Spinal cord (tissue), 9 donors: ENCODE measurements at regions not wholly inside any gene's neighbourhood (a gene's known extent, or its start where the extent isn't known, plus 50 kb on each side); places are given as distances from the start of the nearest gene placed in this dataset.
"Not testable (repeated sequence)": the region's sequence is repeated elsewhere in the genome, so short reads cannot be mapped to it uniquely, and the experiment has no call there.

Experiments
- DNase-seq, 6 donors: peaks; one replicate each; pipeline versions ENCODE4 v3.0.0 to v3.0.0-alpha.2; 2013 to 2015; ENCODE audit warnings: low spot score in 6 of 6, low read depth in 4 of 6
- H3K27ac ChIP-seq: one replicate; pipeline ENCODE4 v1.5.1; 2013; ENCODE audit warnings: low read depth, low read length, control low read depth
- H3K27me3 ChIP-seq: one replicate; pipeline ENCODE4 v1.6.1; 2013; ENCODE audit warnings: low read length; ENCODE audit not compliant: control insufficient read depth, insufficient read depth
- H3K36me3 ChIP-seq: one replicate; pipeline ENCODE4 v1.6.1; 2013; ENCODE audit warnings: low read length; ENCODE audit not compliant: control insufficient read depth, insufficient read depth
- H3K4me1 ChIP-seq: one replicate; pipeline ENCODE4 v1.6.1; 2013; ENCODE audit warnings: low read length; ENCODE audit not compliant: control insufficient read depth, insufficient read depth
- H3K4me3 ChIP-seq: one replicate; pipeline ENCODE4 v1.5.1; 2013; ENCODE audit warnings: low read depth, low read length, control low read depth
- H3K9me3 ChIP-seq: one replicate; pipeline ENCODE4 v1.6.1; 2013; ENCODE audit warnings: low read length; ENCODE audit not compliant: control insufficient read depth, insufficient read depth
- WGBS: methylation state at CpG from one replicate; pipeline ENCODE4 v1.1.5; 2013; ENCODE audit warnings: missing lambda C conversion rate; ENCODE audit not compliant: insufficient coverage; 5-methylcytosine and 5-hydroxymethylcytosine counted together
- donor health status: healthy.

DNA sequence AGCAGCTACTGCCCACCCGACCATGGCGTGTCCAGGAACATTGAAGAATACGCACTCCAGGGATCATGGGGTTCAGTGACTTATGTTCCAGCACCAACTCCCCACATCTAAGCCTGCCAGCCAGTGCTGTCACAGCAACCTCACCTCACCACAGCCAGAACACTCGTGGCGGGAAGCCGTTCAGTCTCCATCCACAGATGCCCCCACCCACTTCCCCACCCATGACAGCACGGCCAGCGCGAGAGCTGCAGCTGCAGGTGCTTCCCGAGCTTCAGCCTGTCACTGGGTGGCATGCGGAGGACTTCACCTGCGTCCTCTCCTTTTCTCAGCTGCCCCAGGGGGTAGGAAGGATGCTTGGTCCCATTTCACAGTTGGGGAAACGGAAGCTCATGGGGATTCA lies 50.3 kb downstream of the RBFOX3 start:
- Histone ChIP-seq H3K9me3 (no peaks in the 10 kb centered on the region), H3K27me3 (no peaks in the 10 kb centered on the region), H3K27ac (no peak overlapping the region), H3K4me1 (peaks cover 35% of the 10 kb centered on the region), H3K4me3 (no peak overlapping the region), H3K36me3 (peaks cover 3% of the 10 kb centered on the region)
- DNase-seq: no peak
- 81% methylated on average over 9 of the region's 13 CpGs for WGBS

DNA sequence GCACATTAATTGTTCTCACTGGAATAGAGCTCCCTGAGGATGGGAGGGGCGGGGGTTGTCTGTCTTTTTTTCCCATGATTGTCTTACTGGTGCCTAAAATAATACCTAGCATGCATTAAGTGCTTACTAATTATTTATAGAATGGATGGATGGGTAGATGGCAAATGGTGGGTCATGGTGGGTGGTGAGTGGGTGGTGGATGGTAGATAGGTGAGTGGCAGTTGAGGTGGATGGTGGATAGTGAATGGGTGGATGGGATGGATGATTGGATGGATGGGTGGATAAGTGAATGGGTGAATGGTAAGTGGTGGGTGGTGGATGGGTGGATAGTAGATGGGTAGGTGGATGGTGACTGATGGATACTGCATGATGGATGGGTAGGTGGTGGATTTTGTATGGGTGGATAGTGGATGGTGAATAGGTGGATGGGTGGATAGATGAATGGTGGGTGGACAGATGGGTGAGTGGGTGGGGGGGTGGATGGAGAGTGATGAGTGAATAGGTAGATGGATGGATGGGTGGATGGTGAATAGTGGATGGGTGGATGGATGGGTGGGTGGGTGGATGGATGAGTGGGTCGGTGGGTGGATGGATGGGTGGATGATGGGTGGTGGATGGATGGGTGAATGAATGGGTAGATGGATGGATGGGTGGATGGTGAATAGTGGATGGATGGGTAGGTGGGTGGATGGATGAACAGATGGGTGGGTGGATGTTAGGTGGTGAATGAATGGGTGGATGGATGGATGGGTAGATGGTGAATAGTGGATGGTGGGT lies 51.6 kb downstream of the RBFOX3 start:
- Histone ChIP-seq H3K4me1 (peaks cover 35% of the 10 kb centered on the region), H3K27ac (no peak overlapping the region), H3K36me3 (peaks cover 3% of the 10 kb centered on the region), H3K4me3 (no peak overlapping the region), H3K27me3 (no peaks in the 10 kb centered on the region), H3K9me3 (no peaks in the 10 kb centered on the region)
- WGBS: 94% methylated on average over 1 of the region's 2 CpGs
- no peak for DNase-seq

DNA sequence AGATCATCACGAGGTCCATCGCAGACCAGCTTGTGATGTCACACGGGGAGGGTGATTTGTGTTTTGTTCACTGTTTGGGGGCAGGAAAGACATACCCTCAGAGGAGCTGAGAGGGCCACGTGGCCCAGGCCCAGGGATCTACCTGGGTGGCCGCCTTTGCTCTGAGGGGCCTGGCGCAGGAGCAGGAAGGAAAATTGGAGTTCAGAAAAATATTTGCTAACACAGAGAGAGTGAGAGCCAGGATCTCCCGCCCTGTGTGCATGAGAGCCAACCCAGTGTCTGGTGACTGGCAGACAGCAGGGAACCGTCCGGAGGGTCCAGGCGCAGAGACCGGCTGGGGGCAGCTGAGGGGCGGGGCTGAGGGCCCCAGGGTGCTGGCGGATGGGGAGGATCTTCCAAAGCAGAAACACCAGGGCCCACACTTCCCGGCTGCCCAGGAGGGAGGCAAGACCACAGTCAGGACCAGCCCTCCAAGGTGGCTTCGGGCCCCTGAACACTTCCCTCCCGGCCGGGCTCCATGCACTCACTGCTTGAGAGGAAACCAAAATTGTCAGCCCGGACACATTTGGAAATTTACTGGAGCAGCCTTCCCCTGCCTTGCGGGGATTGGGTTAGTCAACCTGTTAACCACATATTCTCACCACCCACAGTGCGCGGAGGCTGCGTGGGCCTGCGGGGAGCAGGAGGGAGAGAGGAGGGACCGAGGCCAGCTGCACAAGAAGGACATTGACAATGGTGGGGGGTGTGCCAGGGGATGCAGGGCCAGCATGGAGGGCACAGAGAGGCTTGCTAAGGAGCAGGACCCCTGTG lies 52.6 kb downstream of the RBFOX3 start:
- Histone ChIP-seq H3K4me3 (no peak overlapping the region), H3K36me3 (peaks cover 3% of the 10 kb centered on the region), H3K27me3 (no peaks in the 10 kb centered on the region), H3K4me1 (peaks cover 35% of the 10 kb centered on the region), H3K27ac (no peak overlapping the region), H3K9me3 (no peaks in the 10 kb centered on the region)
- no peak for DNase-seq
- WGBS: 51% methylated on average over 18 of the region's 24 CpGs

DNA sequence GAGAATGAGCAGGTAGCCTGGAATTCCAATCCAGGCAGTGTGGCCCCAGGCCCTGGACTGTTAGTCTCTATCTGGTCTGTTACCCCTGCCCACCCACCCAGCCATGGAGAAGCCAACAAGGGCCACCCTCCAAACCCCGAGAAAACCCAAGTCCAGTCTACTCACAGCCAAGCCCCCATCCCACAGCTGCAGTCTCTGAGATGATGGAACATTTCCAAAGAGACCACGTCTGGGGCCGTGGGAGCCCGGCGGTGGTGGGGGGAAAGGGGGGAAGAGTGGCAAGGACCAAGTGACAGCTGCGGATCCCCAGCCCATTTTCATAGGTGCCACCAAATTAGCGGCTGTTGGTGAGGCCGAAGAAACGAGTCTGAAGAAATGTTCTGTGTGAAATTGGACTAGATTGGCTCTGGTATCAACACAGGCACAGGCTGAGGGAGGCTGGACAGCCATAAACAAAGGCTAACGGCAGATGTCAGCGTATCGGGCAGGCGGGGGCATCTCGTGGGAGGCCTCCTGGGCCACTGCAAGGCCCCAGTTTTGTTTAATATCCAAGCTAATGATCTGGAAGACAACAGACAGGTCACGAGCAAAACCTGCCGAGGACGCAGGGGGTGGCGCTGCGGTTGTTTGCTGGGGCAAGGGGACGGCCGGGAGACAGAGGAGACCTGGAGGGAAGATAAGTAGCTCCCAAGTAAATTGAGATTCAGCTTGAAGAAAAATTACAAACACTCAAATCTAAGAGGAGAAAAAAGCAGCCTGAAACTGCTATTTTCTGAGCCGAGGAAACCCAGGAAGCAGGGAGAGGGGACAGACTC lies 53.4 kb downstream of the RBFOX3 start:
- Histone ChIP-seq H3K27ac (no peak overlapping the region), H3K27me3 (no peaks in the 10 kb centered on the region), H3K4me3 (no peak overlapping the region), H3K36me3 (peaks cover 3% of the 10 kb centered on the region), H3K4me1 (peaks cover 30% of the 10 kb centered on the region), H3K9me3 (no peaks in the 10 kb centered on the region)
- WGBS: 42% methylated on average over 17 of the region's 22 CpGs
- peak in 1 of 6 donors; percentile 25 for DNase-seq

DNA sequence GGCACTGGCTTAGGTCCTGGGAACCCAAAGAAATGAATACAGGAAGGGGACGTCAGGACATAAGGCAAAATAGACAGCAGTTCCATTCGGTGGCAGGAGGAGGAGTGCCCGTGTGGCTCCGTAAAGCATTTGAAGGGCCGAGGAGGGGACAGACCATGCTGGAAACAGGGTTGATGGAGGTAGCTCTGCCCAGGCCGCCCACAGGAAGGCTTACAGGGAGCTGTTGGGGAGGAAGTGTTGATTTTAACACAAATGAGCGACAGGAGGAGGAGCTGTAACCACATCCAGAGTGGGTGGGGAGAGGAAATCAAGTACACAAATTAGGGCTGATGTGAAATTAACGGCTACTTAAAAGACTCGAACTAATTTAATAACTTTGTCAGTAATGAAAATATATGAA lies 54.6 kb downstream of the RBFOX3 start:
- H3K36me3 ChIP-seq: peaks cover under 1% of the 10 kb centered on the region
- DNase-seq: no peak
- no peaks in the 10 kb centered on the region for H3K27me3 ChIP-seq
- peaks cover 19% of the 10 kb centered on the region for H3K4me1 ChIP-seq
- WGBS: 86% methylated on average over 7 of the region's 9 CpGs
- H3K9me3 ChIP-seq: no peaks in the 10 kb centered on the region
- no peak overlapping the region for H3K27ac ChIP-seq
- no peak overlapping the region for H3K4me3 ChIP-seq

DNA sequence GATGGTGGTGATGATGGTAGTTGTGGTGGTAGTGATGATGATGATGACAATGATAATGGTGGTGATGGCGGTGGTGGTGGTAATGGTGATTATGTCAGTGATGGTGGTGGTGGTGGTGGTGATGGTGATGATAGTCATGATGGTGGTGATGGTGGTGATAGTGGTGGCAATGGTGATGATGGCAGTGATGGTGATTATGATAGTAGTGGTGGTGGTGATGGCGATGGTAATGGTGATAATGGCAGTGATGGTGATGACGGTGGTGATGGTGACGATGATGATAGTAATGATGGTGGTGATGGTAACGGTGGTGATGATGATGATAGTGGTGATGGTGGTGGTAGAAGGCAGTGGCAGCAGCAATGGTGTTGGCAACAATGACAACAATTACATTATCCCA lies 55.3 kb downstream of the RBFOX3 start:
- no peak overlapping the region for H3K27ac ChIP-seq
- no peak for DNase-seq
- no peaks in the 10 kb centered on the region for H3K27me3 ChIP-seq
- H3K36me3 ChIP-seq: no peaks in the 10 kb centered on the region
- H3K4me3 ChIP-seq: no peak overlapping the region
- no peaks in the 10 kb centered on the region for H3K9me3 ChIP-seq
- 89% methylated on average over 3 of the region's 5 CpGs for WGBS
- peaks cover 17% of the 10 kb centered on the region for H3K4me1 ChIP-seq

DNA sequence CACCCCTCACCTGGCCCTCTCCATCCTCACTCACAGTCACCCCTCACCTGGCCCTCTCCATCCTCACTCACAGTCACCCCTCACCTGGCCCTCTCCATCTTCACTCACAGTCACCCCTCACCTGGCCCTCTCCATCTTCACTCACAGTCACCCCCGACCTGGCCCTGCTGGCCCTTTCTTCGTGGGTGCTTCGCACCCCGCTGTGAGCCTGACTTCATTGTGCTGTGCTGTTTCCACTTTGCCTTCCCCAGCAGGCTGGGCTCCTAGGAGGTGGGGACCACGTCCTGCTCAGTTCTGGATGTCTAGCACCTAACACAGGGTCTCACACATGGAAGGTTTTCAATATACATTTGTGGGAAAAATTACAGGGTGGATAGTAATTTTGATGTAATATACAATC lies 56.5 kb downstream of the RBFOX3 start:
- not testable (repeated sequence) for H3K27me3 ChIP-seq, DNase-seq, H3K9me3 ChIP-seq, H3K36me3 ChIP-seq, H3K4me3 ChIP-seq, H3K27ac ChIP-seq
- 95% methylated on average over 3 of the region's 5 CpGs for WGBS
- peaks cover 24% of the 10 kb centered on the region for H3K4me1 ChIP-seq

DNA sequence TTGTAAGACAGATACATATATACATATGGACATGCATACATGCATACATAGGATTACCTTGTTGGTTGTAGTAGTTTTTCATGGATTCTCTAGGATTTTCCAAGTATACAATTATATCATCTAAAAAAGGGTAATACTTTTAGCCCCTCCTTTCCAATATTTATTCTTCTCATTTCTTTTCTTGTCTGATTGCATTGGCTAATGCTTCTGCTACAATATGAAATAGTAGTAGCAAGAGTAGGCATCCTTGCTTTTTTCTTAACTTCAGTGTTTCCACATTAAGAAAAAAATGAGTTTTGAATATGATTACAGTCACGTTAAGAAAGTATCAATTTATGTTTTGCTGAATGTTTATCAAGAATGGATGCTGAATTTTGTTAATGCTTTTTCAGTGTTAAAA lies 58.0 kb downstream of the RBFOX3 start:
- Histone ChIP-seq H3K4me1 (peaks cover 21% of the 10 kb centered on the region), H3K9me3 (no peaks in the 10 kb centered on the region), H3K27ac (no peak overlapping the region), H3K4me3 (no peak overlapping the region), H3K27me3 (no peaks in the 10 kb centered on the region), H3K36me3 (peaks cover 6% of the 10 kb centered on the region)
- no peak for DNase-seq
- no CpG with 5 or more reads among the region's 1 CpG for WGBS

DNA sequence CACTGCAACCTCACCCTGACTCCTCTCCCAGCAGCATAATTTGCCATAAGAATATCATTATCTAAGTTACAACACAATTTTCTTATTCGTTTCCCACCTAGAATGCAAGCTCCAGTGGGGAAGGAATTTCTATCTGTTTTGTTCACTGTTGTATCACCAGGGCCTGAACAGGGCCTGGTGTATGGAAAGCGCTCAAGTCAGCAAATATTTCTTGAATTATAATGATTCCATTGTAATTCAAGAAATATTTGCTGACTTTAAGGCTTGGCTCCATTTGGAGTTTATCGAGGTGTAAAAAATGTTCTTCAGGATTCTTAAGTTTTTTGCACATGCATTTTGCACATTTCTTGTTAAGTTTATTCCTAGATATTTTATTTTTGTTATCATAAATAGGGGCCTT lies 58.4 kb downstream of the RBFOX3 start:
- WGBS: 80% methylated on average over 1 of the region's 3 CpGs
- no peaks in the 10 kb centered on the region for H3K27me3 ChIP-seq
- H3K4me1 ChIP-seq: peaks cover 17% of the 10 kb centered on the region
- H3K36me3 ChIP-seq: peaks cover 9% of the 10 kb centered on the region
- no peak for DNase-seq
- H3K4me3 ChIP-seq: no peak overlapping the region
- no peaks in the 10 kb centered on the region for H3K9me3 ChIP-seq
- H3K27ac ChIP-seq: no peak overlapping the region
